A673 (cell line): ENCODE measurements at regions not wholly inside any gene's neighbourhood (a gene's known extent, or its start where the extent isn't known, plus 50 kb on each side); places are given as distances from the start of the nearest gene placed in this dataset.
"Not testable (repeated sequence)": the region's sequence is repeated elsewhere in the genome, so short reads cannot be mapped to it uniquely, and the experiment has no call there.

Source experiments
- CTCF ChIP-seq: fragments of 300-800, 200-600 bp; sonication (generic); conservative IDR thresholded peaks from 2 replicates; pipeline ENCODE4 v1.5.1; 2017; ENCODE audit warnings: low read depth, mild to moderate bottlenecking, antibody characterized with exemption, low read length, moderate library complexity, mixed read lengths
- EZH2 ChIP-seq: fragments of 200-600 bp; sonication (generic); IDR thresholded peaks from 2 replicates; pipeline ENCODE4 v1.6.1; 2017; ENCODE audit warnings: borderline replicate concordance, low read depth, mild to moderate bottlenecking, mixed read lengths, antibody characterized with exemption, low read length; ENCODE audit not compliant: poor library complexity, severe bottlenecking

DNA sequence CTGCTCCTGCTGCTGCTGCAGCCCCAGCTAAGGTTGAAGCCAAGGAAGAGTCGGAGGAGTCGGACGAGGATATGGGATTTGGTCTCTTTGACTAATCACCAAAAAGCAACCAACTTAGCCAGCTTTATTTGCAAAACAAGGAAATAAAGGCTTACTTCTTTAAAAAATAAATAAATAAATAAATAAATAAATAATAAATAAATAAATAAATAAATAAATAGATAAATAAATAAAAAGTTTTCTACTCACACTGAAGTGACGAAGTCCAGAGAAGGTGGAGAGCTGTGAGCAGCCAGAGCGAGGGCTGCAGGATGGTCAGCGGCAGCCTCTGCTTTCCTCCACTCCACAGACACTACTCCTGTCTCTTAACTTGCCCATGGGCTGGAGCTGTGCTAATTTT is 105.6 kb upstream of the ATL2 start:
- not testable (repeated sequence) for TF ChIP-seq CTCF, EZH2
